Liver (tissue), 8 donors: ENCODE measurements at regions not wholly inside any gene's neighbourhood (a gene's known extent, or its start where the extent isn't known, plus 50 kb on each side); places are given as distances from the start of the nearest gene placed in this dataset.

ENCODE experiments used
- DNase-seq: peaks from one replicate; pipeline ENCODE4 v3.0.0-alpha.2; 2017; ENCODE audit warnings: low spot score
- H3K27ac ChIP-seq, 2 donors: one replicate each; pipeline ENCODE4 v1.7.0; 2013; ENCODE audit warnings: inconsistent platforms in 2 of 2, low read length in 2 of 2, control low read depth in 1 of 2, low read depth in 1 of 2, mild to moderate bottlenecking in 1 of 2
- H3K27me3 ChIP-seq, 4 donors: one replicate each; pipeline versions ENCODE4 v1.6.1 to v1.7.0; 2013; ENCODE audit warnings: low read length in 3 of 4, inconsistent platforms in 1 of 4, mild to moderate bottlenecking in 1 of 4, moderate library complexity in 1 of 4; ENCODE audit not compliant: control insufficient read depth in 4 of 4, insufficient read depth in 4 of 4
- H3K36me3 ChIP-seq, 4 donors: one replicate each; pipeline versions ENCODE4 v1.6.1 to v1.7.0; 2013; ENCODE audit warnings: low read length in 3 of 4, mild to moderate bottlenecking in 3 of 4, low read depth in 1 of 4, moderate library complexity in 1 of 4; ENCODE audit not compliant: control insufficient read depth in 4 of 4, insufficient read depth in 3 of 4
- H3K4me1 ChIP-seq, 4 donors: one replicate each; pipeline versions ENCODE4 v1.6.1 to v1.7.0; 2013; ENCODE audit warnings: low read length in 3 of 4, mild to moderate bottlenecking in 3 of 4, moderate library complexity in 1 of 4; ENCODE audit not compliant: control insufficient read depth in 4 of 4, insufficient read depth in 4 of 4
- H3K4me3 ChIP-seq, 3 donors: one replicate each; pipeline versions ENCODE4 v1.6.1 to v1.7.0; 2013; ENCODE audit warnings: low read length in 3 of 3, control low read depth in 1 of 3, low read depth in 1 of 3, mild to moderate bottlenecking in 1 of 3
- H3K9ac ChIP-seq, 2 donors: one replicate each; pipeline ENCODE4 v1.7.0; 2013; ENCODE audit warnings: low read length in 2 of 2, mild to moderate bottlenecking in 2 of 2, moderate library complexity in 2 of 2, control low read depth in 1 of 2, low read depth in 1 of 2
- H3K9me3 ChIP-seq, 4 donors: one replicate each; pipeline versions ENCODE4 v1.6.1 to v1.7.0; 2013; ENCODE audit warnings: low read length in 3 of 4; ENCODE audit not compliant: control insufficient read depth in 4 of 4
- EGR1 ChIP-seq, 2 donors: IDR thresholded peaks; 2 replicates each; pipeline ENCODE4 v1.6.1; 2016 to 2018; ENCODE audit warnings: antibody characterized with exemption in 2 of 2, low read depth in 2 of 2
- FOXA1 ChIP-seq: IDR thresholded peaks from 2 replicates; pipeline ENCODE4 v1.6.1; 2016; ENCODE audit warnings: antibody characterized with exemption
- FOXA2 ChIP-seq: IDR thresholded peaks from 2 replicates; pipeline ENCODE4 v1.6.1; 2016; ENCODE audit warnings: antibody characterized with exemption
- GABPA ChIP-seq, 2 donors: IDR thresholded peaks in 1 of 2; conservative IDR thresholded peaks in 1 of 2; 2 replicates each; pipeline ENCODE4 v1.6.1; 2016; ENCODE audit warnings: antibody characterized with exemption in 2 of 2, mild to moderate bottlenecking in 1 of 2, moderate library complexity in 1 of 2
- HNF4A ChIP-seq, 2 donors: conservative IDR thresholded peaks; 2 replicates each; pipeline ENCODE4 v1.6.1; 2016; ENCODE audit warnings: antibody characterized with exemption in 2 of 2, mild to moderate bottlenecking in 2 of 2
- HNF4G ChIP-seq: IDR thresholded peaks from 2 replicates; pipeline ENCODE4 v1.6.1; 2016; ENCODE audit warnings: antibody characterized with exemption
- JUND ChIP-seq, 2 donors: IDR thresholded peaks; 2 replicates each; pipeline ENCODE4 v1.6.1; 2016; ENCODE audit warnings: antibody characterized with exemption in 2 of 2
- NR2F2 ChIP-seq: IDR thresholded peaks from 2 replicates; pipeline ENCODE4 v1.6.1; 2016; ENCODE audit warnings: antibody characterized with exemption
- RAD21 ChIP-seq, 2 donors: IDR thresholded peaks; 2 replicates each; pipeline ENCODE4 v1.6.1; 2016; ENCODE audit warnings: antibody characterized with exemption in 2 of 2, mild to moderate bottlenecking in 2 of 2
- RXRA ChIP-seq, 2 donors: IDR thresholded peaks; 2 replicates each; pipeline ENCODE4 v1.6.1; 2017 to 2018; ENCODE audit warnings: antibody characterized with exemption in 2 of 2, mild to moderate bottlenecking in 1 of 2
- SP1 ChIP-seq: IDR thresholded peaks from 2 replicates; pipeline ENCODE4 v1.6.1; 2018; ENCODE audit warnings: antibody characterized with exemption, mild to moderate bottlenecking
- TAF1 ChIP-seq: conservative IDR thresholded peaks from 2 replicates; pipeline ENCODE4 v1.6.1; 2016; ENCODE audit warnings: antibody characterized with exemption, mild to moderate bottlenecking
- YY1 ChIP-seq: IDR thresholded peaks from 2 replicates; pipeline ENCODE4 v1.6.1; 2016; ENCODE audit warnings: antibody characterized with exemption, mild to moderate bottlenecking
- WGBS: extraction: QIAGEN DNeasy Blood & Tissue Kit; methylation state at CpG from one replicate; pipeline ENCODE4 v1.1.7; 2013; 5-methylcytosine and 5-hydroxymethylcytosine counted together
- TF ChIP-seq, protein P1 (sequence below): IDR thresholded peaks from 2 replicates; pipeline ENCODE4 v1.6.1; 2016; ENCODE audit warnings: antibody characterized with exemption
- TF ChIP-seq, protein P2 (sequence below): IDR thresholded peaks from 2 replicates; pipeline ENCODE4 v1.6.1; 2016; ENCODE audit warnings: antibody characterized with exemption, mild to moderate bottlenecking
- TF ChIP-seq, protein P3 (sequence below): IDR thresholded peaks from 2 replicates; pipeline ENCODE4 v1.6.1; 2016; ENCODE audit warnings: antibody characterized with exemption
- TF ChIP-seq, protein P4 (sequence below): IDR thresholded peaks from 2 replicates; pipeline ENCODE4 v1.6.1; 2016; ENCODE audit warnings: antibody characterized with exemption
- TF ChIP-seq, protein P5 (sequence below): fragments of 150-350 bp; IDR thresholded peaks from 2 replicates; pipeline ENCODE4 v1.5.1; 2017; ENCODE audit warnings: improper control_type of control experiment, low read depth, low read length; ENCODE audit not compliant: missing input control
- donor health status: healthy.
- donor health status: healthy.
- donor health status: healthy.
- donor health status: healthy.
- donor health status: healthy.

DNA sequence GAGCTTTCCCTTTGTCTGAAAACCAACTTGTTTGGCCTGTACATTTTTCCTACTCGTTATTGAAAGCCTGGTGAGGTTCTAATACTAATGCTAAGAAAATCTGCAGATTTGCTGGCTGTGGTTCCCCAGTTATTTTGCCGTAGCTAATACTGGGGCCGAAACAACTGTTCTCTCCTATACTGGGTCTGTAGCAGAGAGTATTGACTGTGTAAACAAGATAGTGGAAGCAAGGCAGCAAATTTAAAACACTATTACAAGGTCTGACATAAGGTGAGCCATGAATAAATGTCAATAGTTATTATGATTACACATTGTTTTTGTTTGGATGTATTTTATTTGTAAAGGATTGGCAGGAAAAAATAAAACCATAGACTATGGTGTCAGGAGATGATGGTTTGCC lies 1244.0 kb downstream of the AACS start:
- no peak overlapping the region for H3K9ac ChIP-seq
- H3K9me3 ChIP-seq: peaks cover 0 to 2% (median 0%) of the 10 kb centered on the region in 4 donors
- H3K4me1 ChIP-seq: no peaks in the 10 kb centered on the region
- H3K27me3 ChIP-seq: no peaks in the 10 kb centered on the region
- no peak overlapping the region for H3K27ac ChIP-seq
- no peak for DNase-seq
- 51% methylated on average over 3 of the region's 3 CpGs for WGBS
- H3K4me3 ChIP-seq: no peak overlapping the region
- no peaks in the 10 kb centered on the region for H3K36me3 ChIP-seq
- TF ChIP-seq, protein P1, sequence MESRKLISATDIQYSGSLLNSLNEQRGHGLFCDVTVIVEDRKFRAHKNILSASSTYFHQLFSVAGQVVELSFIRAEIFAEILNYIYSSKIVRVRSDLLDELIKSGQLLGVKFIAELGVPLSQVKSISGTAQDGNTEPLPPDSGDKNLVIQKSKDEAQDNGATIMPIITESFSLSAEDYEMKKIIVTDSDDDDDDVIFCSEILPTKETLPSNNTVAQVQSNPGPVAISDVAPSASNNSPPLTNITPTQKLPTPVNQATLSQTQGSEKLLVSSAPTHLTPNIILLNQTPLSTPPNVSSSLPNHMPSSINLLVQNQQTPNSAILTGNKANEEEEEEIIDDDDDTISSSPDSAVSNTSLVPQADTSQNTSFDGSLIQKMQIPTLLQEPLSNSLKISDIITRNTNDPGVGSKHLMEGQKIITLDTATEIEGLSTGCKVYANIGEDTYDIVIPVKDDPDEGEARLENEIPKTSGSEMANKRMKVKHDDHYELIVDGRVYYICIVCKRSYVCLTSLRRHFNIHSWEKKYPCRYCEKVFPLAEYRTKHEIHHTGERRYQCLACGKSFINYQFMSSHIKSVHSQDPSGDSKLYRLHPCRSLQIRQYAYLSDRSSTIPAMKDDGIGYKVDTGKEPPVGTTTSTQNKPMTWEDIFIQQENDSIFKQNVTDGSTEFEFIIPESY: no peak
- TF ChIP-seq FOXA1 (no peak), HNF4A (conservative IDR thresholded peaks at IDR 0.05) (no peak)

DNA sequence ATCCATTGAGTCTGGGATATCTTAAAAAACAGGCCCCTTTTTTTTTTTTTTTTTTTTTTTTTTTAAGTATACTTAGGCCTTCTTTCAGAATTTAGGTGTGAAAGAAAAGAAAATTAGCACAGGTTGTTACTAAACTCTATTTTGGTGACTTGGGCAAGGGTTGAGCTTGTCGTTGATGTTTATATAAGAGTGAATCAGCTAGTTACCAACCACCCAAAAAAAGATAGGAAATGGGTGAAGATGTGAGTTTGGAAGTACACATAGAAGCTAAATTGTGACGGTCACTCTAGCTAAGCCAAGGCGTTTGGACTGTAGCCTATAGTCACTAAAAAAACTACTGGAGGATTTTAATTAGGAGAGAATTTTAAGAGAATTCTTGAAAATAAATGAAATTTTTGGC lies 1247.2 kb downstream of the AACS start:
- WGBS: 40% methylated on average over 3 of the region's 3 CpGs
- Histone ChIP-seq H3K4me3 (no peak overlapping the region), H3K36me3 (no peaks in the 10 kb centered on the region), H3K27ac (no peak overlapping the region), H3K9ac (no peak overlapping the region), H3K27me3 (no peaks in the 10 kb centered on the region), H3K9me3 (no peaks in the 10 kb centered on the region), H3K4me1 (no peaks in the 10 kb centered on the region)
- TF ChIP-seq RAD21 (IDR thresholded peaks at IDR 0.05) (peak in 1 of 2 donors; percentile 18), JUND (IDR thresholded peaks at IDR 0.05) (peak in 1 of 2 donors; percentile 65), HNF4G (no peak), SP1 (no peak), FOXA2 (peak; percentile 49), YY1 (peak; percentile 20), RXRA (IDR thresholded peaks at IDR 0.05) (peak in 1 of 2 donors; percentile 50), TAF1 (no peak), HNF4A (conservative IDR thresholded peaks at IDR 0.05) (peak; percentile 9 to 53), NR2F2 (no peak), EGR1 (IDR thresholded peaks at IDR 0.05; ENCODE audit: low read depth in 2 of 2) (peak in 1 of 2 donors; percentile 18), GABPA (IDR thresholded peaks at IDR 0.05 in 1 of 2, conservative IDR thresholded peaks at IDR 0.05 in 1 of 2) (no peak), FOXA1 (peak; percentile 42)
- TF ChIP-seq, protein P2, sequence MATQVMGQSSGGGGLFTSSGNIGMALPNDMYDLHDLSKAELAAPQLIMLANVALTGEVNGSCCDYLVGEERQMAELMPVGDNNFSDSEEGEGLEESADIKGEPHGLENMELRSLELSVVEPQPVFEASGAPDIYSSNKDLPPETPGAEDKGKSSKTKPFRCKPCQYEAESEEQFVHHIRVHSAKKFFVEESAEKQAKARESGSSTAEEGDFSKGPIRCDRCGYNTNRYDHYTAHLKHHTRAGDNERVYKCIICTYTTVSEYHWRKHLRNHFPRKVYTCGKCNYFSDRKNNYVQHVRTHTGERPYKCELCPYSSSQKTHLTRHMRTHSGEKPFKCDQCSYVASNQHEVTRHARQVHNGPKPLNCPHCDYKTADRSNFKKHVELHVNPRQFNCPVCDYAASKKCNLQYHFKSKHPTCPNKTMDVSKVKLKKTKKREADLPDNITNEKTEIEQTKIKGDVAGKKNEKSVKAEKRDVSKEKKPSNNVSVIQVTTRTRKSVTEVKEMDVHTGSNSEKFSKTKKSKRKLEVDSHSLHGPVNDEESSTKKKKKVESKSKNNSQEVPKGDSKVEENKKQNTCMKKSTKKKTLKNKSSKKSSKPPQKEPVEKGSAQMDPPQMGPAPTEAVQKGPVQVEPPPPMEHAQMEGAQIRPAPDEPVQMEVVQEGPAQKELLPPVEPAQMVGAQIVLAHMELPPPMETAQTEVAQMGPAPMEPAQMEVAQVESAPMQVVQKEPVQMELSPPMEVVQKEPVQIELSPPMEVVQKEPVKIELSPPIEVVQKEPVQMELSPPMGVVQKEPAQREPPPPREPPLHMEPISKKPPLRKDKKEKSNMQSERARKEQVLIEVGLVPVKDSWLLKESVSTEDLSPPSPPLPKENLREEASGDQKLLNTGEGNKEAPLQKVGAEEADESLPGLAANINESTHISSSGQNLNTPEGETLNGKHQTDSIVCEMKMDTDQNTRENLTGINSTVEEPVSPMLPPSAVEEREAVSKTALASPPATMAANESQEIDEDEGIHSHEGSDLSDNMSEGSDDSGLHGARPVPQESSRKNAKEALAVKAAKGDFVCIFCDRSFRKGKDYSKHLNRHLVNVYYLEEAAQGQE: no peak
- TF ChIP-seq, protein P3, sequence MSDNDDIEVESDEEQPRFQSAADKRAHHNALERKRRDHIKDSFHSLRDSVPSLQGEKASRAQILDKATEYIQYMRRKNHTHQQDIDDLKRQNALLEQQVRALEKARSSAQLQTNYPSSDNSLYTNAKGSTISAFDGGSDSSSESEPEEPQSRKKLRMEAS: no peak
- TF ChIP-seq, protein P4, sequence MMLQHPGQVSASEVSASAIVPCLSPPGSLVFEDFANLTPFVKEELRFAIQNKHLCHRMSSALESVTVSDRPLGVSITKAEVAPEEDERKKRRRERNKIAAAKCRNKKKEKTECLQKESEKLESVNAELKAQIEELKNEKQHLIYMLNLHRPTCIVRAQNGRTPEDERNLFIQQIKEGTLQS: no peak
- TF ChIP-seq, protein P5, sequence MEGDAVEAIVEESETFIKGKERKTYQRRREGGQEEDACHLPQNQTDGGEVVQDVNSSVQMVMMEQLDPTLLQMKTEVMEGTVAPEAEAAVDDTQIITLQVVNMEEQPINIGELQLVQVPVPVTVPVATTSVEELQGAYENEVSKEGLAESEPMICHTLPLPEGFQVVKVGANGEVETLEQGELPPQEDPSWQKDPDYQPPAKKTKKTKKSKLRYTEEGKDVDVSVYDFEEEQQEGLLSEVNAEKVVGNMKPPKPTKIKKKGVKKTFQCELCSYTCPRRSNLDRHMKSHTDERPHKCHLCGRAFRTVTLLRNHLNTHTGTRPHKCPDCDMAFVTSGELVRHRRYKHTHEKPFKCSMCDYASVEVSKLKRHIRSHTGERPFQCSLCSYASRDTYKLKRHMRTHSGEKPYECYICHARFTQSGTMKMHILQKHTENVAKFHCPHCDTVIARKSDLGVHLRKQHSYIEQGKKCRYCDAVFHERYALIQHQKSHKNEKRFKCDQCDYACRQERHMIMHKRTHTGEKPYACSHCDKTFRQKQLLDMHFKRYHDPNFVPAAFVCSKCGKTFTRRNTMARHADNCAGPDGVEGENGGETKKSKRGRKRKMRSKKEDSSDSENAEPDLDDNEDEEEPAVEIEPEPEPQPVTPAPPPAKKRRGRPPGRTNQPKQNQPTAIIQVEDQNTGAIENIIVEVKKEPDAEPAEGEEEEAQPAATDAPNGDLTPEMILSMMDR: no peak
- TF ChIP-seq, protein P1: no peak
- no peak for DNase-seq
